CD8-positive, alpha-beta memory T cell (primary cell): ENCODE measurements at regions not wholly inside any gene's neighbourhood (a gene's known extent, or its start where the extent isn't known, plus 50 kb on each side); places are given as distances from the start of the nearest gene placed in this dataset.

Experiments used
- CTCF ChIA-PET: fragments of 350-600 bp; sonication (Branson Sonifier 250); formaldehyde crosslinking; loops from one replicate; lab custom pipeline; 2021; ENCODE audit warnings: antibody characterized with exemption; lab: Charles Lee
- POLR2A ChIA-PET: fragments of 350-600 bp; sonication (Branson Sonifier 250); formaldehyde crosslinking; loops from one replicate; lab custom pipeline; 2021; ENCODE audit warnings: antibody characterized with exemption; lab: Charles Lee
- DNase-seq, 5 donors: peaks; one replicate each; pipeline versions ENCODE4 v3.0.0 to v3.0.0-alpha.2; 2020 to 2022; ENCODE audit warnings: mixed read lengths in 1 of 5
- H3K27ac ChIP-seq: one replicate; pipeline ENCODE4 v1.7.0; 2013; ENCODE audit warnings: low read depth, mild to moderate bottlenecking, low read length, moderate library complexity
- H3K27me3 ChIP-seq: 2 replicates; pipeline ENCODE4 v1.7.0; 2013; ENCODE audit warnings: low read length, mild to moderate bottlenecking; ENCODE audit not compliant: insufficient read depth, poor library complexity, severe bottlenecking
- H3K36me3 ChIP-seq: 2 replicates; pipeline ENCODE4 v1.7.0; 2013; ENCODE audit warnings: mild to moderate bottlenecking, low read length, moderate library complexity; ENCODE audit not compliant: insufficient read depth
- H3K4me1 ChIP-seq: 2 replicates; pipeline ENCODE4 v1.7.0; 2013; ENCODE audit warnings: mild to moderate bottlenecking, low read length, moderate library complexity; ENCODE audit not compliant: insufficient read depth
- H3K4me3 ChIP-seq: 2 replicates; pipeline ENCODE4 v1.7.0; 2013; ENCODE audit warnings: mild to moderate bottlenecking, low read length
- H3K9me3 ChIP-seq: 2 replicates; pipeline ENCODE4 v1.7.0; 2013; ENCODE audit warnings: mild to moderate bottlenecking, low read length
- H3K27ac Mint-ChIP-seq, 8 donors: one replicate each; pipeline ENCODE4 v1.8.0; 2020 to 2021; ENCODE audit warnings: mixed read lengths in 8 of 8, mild to moderate bottlenecking in 6 of 8, inconsistent platforms in 3 of 8, moderate library complexity in 3 of 8
- H3K27me3 Mint-ChIP-seq, 2 donors: one replicate each; pipeline ENCODE4 v1.8.0; 2020 to 2021; ENCODE audit warnings: mixed read lengths in 2 of 2, mild to moderate bottlenecking in 1 of 2, moderate library complexity in 1 of 2
- H3K36me3 Mint-ChIP-seq, 3 donors: one replicate each; pipeline ENCODE4 v1.8.0; 2020 to 2021; ENCODE audit warnings: mixed read lengths in 3 of 3, inconsistent platforms in 1 of 3, mild to moderate bottlenecking in 1 of 3
- H3K4me1 Mint-ChIP-seq, 3 donors: one replicate each; pipeline ENCODE4 v1.8.0; 2020 to 2021; ENCODE audit warnings: mixed read lengths in 3 of 3, inconsistent platforms in 1 of 3, mild to moderate bottlenecking in 1 of 3
- H3K4me3 Mint-ChIP-seq, 7 donors: one replicate each; pipeline ENCODE4 v1.8.0; 2020 to 2021; ENCODE audit warnings: mixed read lengths in 7 of 7, mild to moderate bottlenecking in 6 of 7, moderate library complexity in 4 of 7, inconsistent platforms in 2 of 7
- H3K9me3 Mint-ChIP-seq, 5 donors: one replicate each; pipeline ENCODE4 v1.8.0; 2020 to 2022; ENCODE audit warnings: mixed read lengths in 5 of 5, mild to moderate bottlenecking in 3 of 5, moderate library complexity in 2 of 5, inconsistent platforms in 1 of 5

- Histone ChIP-seq H3K9me3 (no peaks in the 10 kb centered on the region), H3K4me1 (no peaks in the 10 kb centered on the region), H3K4me3 (no peak overlapping the region), H3K27ac (no peak overlapping the region), H3K36me3 (no peaks in the 10 kb centered on the region), H3K27me3 (no peaks in the 10 kb centered on the region)
- no peaks in the 10 kb centered on the region for H3K9me3 Mint-ChIP-seq
- no peak for DNase-seq
- no peaks in the 10 kb centered on the region for H3K4me1 Mint-ChIP-seq
- ChIA-PET POLR2A (no interaction called here), CTCF (no interaction called here)
- H3K4me3 Mint-ChIP-seq, result no peak overlapping the region
- no peaks in the 10 kb centered on the region for H3K36me3 Mint-ChIP-seq
- H3K27me3 Mint-ChIP-seq, result peaks cover 3 to 40% of the 10 kb centered on the region in 2 donors
- no peak overlapping the region for H3K27ac Mint-ChIP-seq
Measured at GRCh38 chr2:60661073-60661738, 94.9 kb upstream of the PAPOLG start.

- ChIA-PET CTCF (no interaction called here), POLR2A (no interaction called here)
- no peak overlapping the region for H3K27ac ChIP-seq
- no peaks in the 10 kb centered on the region for H3K9me3 ChIP-seq
- Mint-ChIP-seq H3K4me3 (no peak overlapping the region), H3K27me3 (peaks cover 3 to 45% of the 10 kb centered on the region in 2 donors), H3K4me1 (no peaks in the 10 kb centered on the region), H3K9me3 (no peaks in the 10 kb centered on the region), H3K27ac (no peak overlapping the region), H3K36me3 (no peaks in the 10 kb centered on the region)
- no peak for DNase-seq
- no peaks in the 10 kb centered on the region for H3K27me3 ChIP-seq
- no peaks in the 10 kb centered on the region for H3K36me3 ChIP-seq
- no peaks in the 10 kb centered on the region for H3K4me1 ChIP-seq
- H3K4me3 ChIP-seq, result no peak overlapping the region
Measured at GRCh38 chr2:60662781-60663180, 93.3 kb upstream of the PAPOLG start.

- H3K27ac ChIP-seq, result no peak overlapping the region
- POLR2A ChIA-PET, result no interaction called here
- Mint-ChIP-seq H3K4me3 (no peak overlapping the region), H3K4me1 (peaks cover 2 to 5% (median 3%) of the 10 kb centered on the region in 3 donors), H3K27me3 (peaks cover 3 to 6% of the 10 kb centered on the region in 2 donors), H3K27ac (no peak overlapping the region), H3K9me3 (no peaks in the 10 kb centered on the region), H3K36me3 (no peaks in the 10 kb centered on the region)
- no peaks in the 10 kb centered on the region for H3K27me3 ChIP-seq
- no peaks in the 10 kb centered on the region for H3K9me3 ChIP-seq
- CTCF ChIA-PET, result no interaction called here
- no peaks in the 10 kb centered on the region for H3K36me3 ChIP-seq
- H3K4me1 ChIP-seq, result no peaks in the 10 kb centered on the region
- DNase-seq, result no peak
- H3K4me3 ChIP-seq, result no peak overlapping the region
Measured at GRCh38 chr2:60671966-60672365, 84.1 kb upstream of the PAPOLG start.

- Histone ChIP-seq H3K36me3 (no peaks in the 10 kb centered on the region), H3K4me3 (no peak overlapping the region), H3K27ac (no peak overlapping the region), H3K27me3 (no peaks in the 10 kb centered on the region), H3K4me1 (no peaks in the 10 kb centered on the region), H3K9me3 (no peaks in the 10 kb centered on the region)
- H3K36me3 Mint-ChIP-seq, result no peaks in the 10 kb centered on the region
- H3K9me3 Mint-ChIP-seq, result no peaks in the 10 kb centered on the region
- no peak overlapping the region for H3K4me3 Mint-ChIP-seq
- DNase-seq, result peak; percentile 53 to 80 (median 61)
- POLR2A ChIA-PET, result no interaction called here
- H3K4me1 Mint-ChIP-seq, result peaks cover 2 to 5% (median 3%) of the 10 kb centered on the region in 3 donors
- H3K27ac Mint-ChIP-seq, result peak overlapping the region in 3 of 8 donors; percentile 24 to 77 (median 72)
- H3K27me3 Mint-ChIP-seq, result peaks cover 6 to 13% of the 10 kb centered on the region in 2 donors
- CTCF ChIA-PET, result interaction anchor here (0.7 to 2.2 kb wide), 9 partner anchors 11 to 325 kb away, joined by 3 to 10 read pairs (median 4); no protein-coding TSS in a partner anchor
Measured at GRCh38 chr2:60674524-60675165, 81.4 kb upstream of the PAPOLG start.

GRCh38 chr2:60675301-60675700, 80.8 kb upstream of the PAPOLG start:
- CTCF ChIA-PET, result interaction anchor here (0.7 to 2.2 kb wide), 7 partner anchors 10 to 92 kb away, joined by 3 to 10 read pairs (median 4); no protein-coding TSS in a partner anchor
- no peak for DNase-seq
- no peaks in the 10 kb centered on the region for H3K27me3 ChIP-seq
- Mint-ChIP-seq H3K4me1 (peaks cover 2 to 5% (median 3%) of the 10 kb centered on the region in 3 donors), H3K27me3 (peaks cover 6 to 18% of the 10 kb centered on the region in 2 donors), H3K9me3 (no peaks in the 10 kb centered on the region), H3K36me3 (no peaks in the 10 kb centered on the region), H3K4me3 (no peak overlapping the region), H3K27ac (no peak overlapping the region)
- no peak overlapping the region for H3K4me3 ChIP-seq
- H3K36me3 ChIP-seq, result no peaks in the 10 kb centered on the region
- H3K27ac ChIP-seq, result no peak overlapping the region
- no peaks in the 10 kb centered on the region for H3K4me1 ChIP-seq
- H3K9me3 ChIP-seq, result no peaks in the 10 kb centered on the region
- POLR2A ChIA-PET, result no interaction called here

- H3K36me3 ChIP-seq, result no peaks in the 10 kb centered on the region
- Mint-ChIP-seq H3K27ac (no peak overlapping the region), H3K9me3 (no peaks in the 10 kb centered on the region), H3K4me3 (no peak overlapping the region), H3K4me1 (peaks cover 2 to 5% (median 3%) of the 10 kb centered on the region in 3 donors), H3K27me3 (peaks cover 6 to 22% of the 10 kb centered on the region in 2 donors), H3K36me3 (no peaks in the 10 kb centered on the region)
- no peak overlapping the region for H3K4me3 ChIP-seq
- ChIA-PET CTCF (interaction anchor here (0.7 to 1.2 kb wide), 2 partner anchors 8 to 30 kb away, joined by 3 to 4 read pairs; no protein-coding TSS in a partner anchor), POLR2A (no interaction called here)
- no peaks in the 10 kb centered on the region for H3K9me3 ChIP-seq
- no peaks in the 10 kb centered on the region for H3K4me1 ChIP-seq
- DNase-seq, result no peak
- H3K27ac ChIP-seq, result no peak overlapping the region
- no peaks in the 10 kb centered on the region for H3K27me3 ChIP-seq
Measured at GRCh38 chr2:60676706-60677330, 79.2 kb upstream of the PAPOLG start.

- Histone ChIP-seq H3K27ac (no peak overlapping the region), H3K27me3 (no peaks in the 10 kb centered on the region), H3K36me3 (no peaks in the 10 kb centered on the region), H3K9me3 (no peaks in the 10 kb centered on the region), H3K4me3 (no peak overlapping the region), H3K4me1 (no peaks in the 10 kb centered on the region)
- Mint-ChIP-seq H3K9me3 (no peaks in the 10 kb centered on the region), H3K36me3 (no peaks in the 10 kb centered on the region), H3K27ac (no peak overlapping the region), H3K4me3 (no peak overlapping the region), H3K27me3 (peaks cover 6 to 22% of the 10 kb centered on the region in 2 donors), H3K4me1 (peaks cover 2 to 5% (median 3%) of the 10 kb centered on the region in 3 donors)
- CTCF ChIA-PET, result interaction anchor here (1.2 kb wide), 1 partner anchor 8 kb away, joined by 4 read pairs; no protein-coding TSS in a partner anchor
- POLR2A ChIA-PET, result no interaction called here
- no peak for DNase-seq
Measured at GRCh38 chr2:60677356-60677755, 78.7 kb upstream of the PAPOLG start.

GRCh38 chr2:60678551-60678950, 77.5 kb upstream of the PAPOLG start:
- no peak overlapping the region for H3K4me3 ChIP-seq
- H3K4me1 ChIP-seq, result no peaks in the 10 kb centered on the region
- H3K4me1 Mint-ChIP-seq, result peaks cover 2 to 5% (median 3%) of the 10 kb centered on the region in 3 donors
- H3K9me3 ChIP-seq, result no peaks in the 10 kb centered on the region
- no peak for DNase-seq
- no peaks in the 10 kb centered on the region for H3K9me3 Mint-ChIP-seq
- H3K27ac ChIP-seq, result no peak overlapping the region
- H3K36me3 Mint-ChIP-seq, result no peaks in the 10 kb centered on the region
- H3K4me3 Mint-ChIP-seq, result no peak overlapping the region
- ChIA-PET POLR2A (no interaction called here), CTCF (no interaction called here)
- H3K36me3 ChIP-seq, result no peaks in the 10 kb centered on the region
- H3K27me3 ChIP-seq, result no peaks in the 10 kb centered on the region
- H3K27ac Mint-ChIP-seq, result peak overlapping the region in 1 of 8 donors; percentile 9
- H3K27me3 Mint-ChIP-seq, result peaks cover 8 to 26% of the 10 kb centered on the region in 2 donors
